Fibroblast of skin of right quadriceps (primary cell): ENCODE measurements at regions not wholly inside any gene's neighbourhood (a gene's known extent, or its start where the extent isn't known, plus 50 kb on each side); places are given as distances from the start of the nearest gene placed in this dataset.
"Not testable (repeated sequence)": the region's sequence is repeated elsewhere in the genome, so short reads cannot be mapped to it uniquely, and the experiment has no call there.

Experiments
- DNase-seq: peaks from one replicate; pipeline ENCODE4 v3.0.0-alpha.2; 2013

- DNase-seq: not testable (repeated sequence)
Observed at GRCh38 chr21:10437977-10438376, 83.4 kb upstream of the TPTE start.

- DNase-seq: not testable (repeated sequence)
Observed at GRCh38 chr21:10440639-10441038, 80.7 kb upstream of the TPTE start.

- not testable (repeated sequence) for DNase-seq
Observed at GRCh38 chr21:10442018-10442417, 79.4 kb upstream of the TPTE start.

- not testable (repeated sequence) for DNase-seq
Observed at GRCh38 chr21:10445685-10446084, 75.7 kb upstream of the TPTE start.

GRCh38 chr21:10449451-10449850, 71.9 kb upstream of the TPTE start:
- DNase-seq: not testable (repeated sequence)

GRCh38 chr21:10451274-10451673, 70.1 kb upstream of the TPTE start:
- not testable (repeated sequence) for DNase-seq

GRCh38 chr21:10457765-10458164, 63.6 kb upstream of the TPTE start:
- not testable (repeated sequence) for DNase-seq

- not testable (repeated sequence) for DNase-seq
Observed at GRCh38 chr21:10460957-10461356, 60.4 kb upstream of the TPTE start.

- DNase-seq: not testable (repeated sequence)
Observed at GRCh38 chr21:10461445-10461844, 59.9 kb upstream of the TPTE start.

GRCh38 chr21:10463156-10463555, 58.2 kb upstream of the TPTE start:
- no peak for DNase-seq

GRCh38 chr21:10464975-10465374, 56.4 kb upstream of the TPTE start:
- DNase-seq: no peak

- not testable (repeated sequence) for DNase-seq
Observed at GRCh38 chr21:10465524-10466110, 55.8 kb upstream of the TPTE start.

GRCh38 chr21:10466200-10466599, 55.2 kb upstream of the TPTE start:
- DNase-seq: no peak
